Adrenal gland (tissue), 5 donors: ENCODE measurements at regions not wholly inside any gene's neighbourhood (a gene's known extent, or its start where the extent isn't known, plus 50 kb on each side); places are given as distances from the start of the nearest gene placed in this dataset.

Experiments used
- CTCF ChIP-seq, 6 experiments: fragments of 450-650 bp in 4 of 6; fragments of 200-600 bp in 2 of 6; sonication (generic) in 1 of 6; IDR thresholded peaks; 1 replicate in 5 of 6; 2 replicates in 1 of 6; pipeline versions ENCODE4 v1.5.1 to v1.8.0; 2016 to 2021; ENCODE audit warnings: antibody characterized with exemption in 6 of 6, mild to moderate bottlenecking in 2 of 6, moderate library complexity in 1 of 6
- POLR2A ChIP-seq, 2 donors: fragments of 450-650 bp; IDR thresholded peaks; one replicate each; pipeline ENCODE4 v1.6.1; 2017; ENCODE audit warnings: antibody characterized with exemption in 2 of 2, mild to moderate bottlenecking in 2 of 2, moderate library complexity in 1 of 2
- donor health status: DM: no; HTN: no; CAD: no.

GRCh38 chr21:16347223-16347622 is 617.4 kb downstream of the USP25 start:
- no peak for TF ChIP-seq CTCF (IDR thresholded peaks at IDR 0.05)
- TF ChIP-seq POLR2A (IDR thresholded peaks at IDR 0.05) = no peak
